ENCODE measurements at regions not wholly inside any gene's neighbourhood (a gene's known extent, or its start where the extent isn't known, plus 50 kb on each side); places are given as distances from the start of the nearest gene placed in this dataset.

- no peak for DNase-seq (ENCODE audit: low spot score)
- no peak for ATAC-seq (ENCODE audit: low FRiP score)
- TF ChIP-seq, protein P1, sequence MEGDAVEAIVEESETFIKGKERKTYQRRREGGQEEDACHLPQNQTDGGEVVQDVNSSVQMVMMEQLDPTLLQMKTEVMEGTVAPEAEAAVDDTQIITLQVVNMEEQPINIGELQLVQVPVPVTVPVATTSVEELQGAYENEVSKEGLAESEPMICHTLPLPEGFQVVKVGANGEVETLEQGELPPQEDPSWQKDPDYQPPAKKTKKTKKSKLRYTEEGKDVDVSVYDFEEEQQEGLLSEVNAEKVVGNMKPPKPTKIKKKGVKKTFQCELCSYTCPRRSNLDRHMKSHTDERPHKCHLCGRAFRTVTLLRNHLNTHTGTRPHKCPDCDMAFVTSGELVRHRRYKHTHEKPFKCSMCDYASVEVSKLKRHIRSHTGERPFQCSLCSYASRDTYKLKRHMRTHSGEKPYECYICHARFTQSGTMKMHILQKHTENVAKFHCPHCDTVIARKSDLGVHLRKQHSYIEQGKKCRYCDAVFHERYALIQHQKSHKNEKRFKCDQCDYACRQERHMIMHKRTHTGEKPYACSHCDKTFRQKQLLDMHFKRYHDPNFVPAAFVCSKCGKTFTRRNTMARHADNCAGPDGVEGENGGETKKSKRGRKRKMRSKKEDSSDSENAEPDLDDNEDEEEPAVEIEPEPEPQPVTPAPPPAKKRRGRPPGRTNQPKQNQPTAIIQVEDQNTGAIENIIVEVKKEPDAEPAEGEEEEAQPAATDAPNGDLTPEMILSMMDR (IDR thresholded peaks at IDR 0.05) = no peak
These were observed 124.5 kb upstream of the CSF3R start for GRCh38 chr1:36607263-36607651.

GRCh38 chr1:36606641-36607262 is 124.0 kb upstream of the CSF3R start:
- DNase-seq (ENCODE audit: low spot score) (no peak), ATAC-seq (ENCODE audit: low FRiP score) (no peak)

DNA sequence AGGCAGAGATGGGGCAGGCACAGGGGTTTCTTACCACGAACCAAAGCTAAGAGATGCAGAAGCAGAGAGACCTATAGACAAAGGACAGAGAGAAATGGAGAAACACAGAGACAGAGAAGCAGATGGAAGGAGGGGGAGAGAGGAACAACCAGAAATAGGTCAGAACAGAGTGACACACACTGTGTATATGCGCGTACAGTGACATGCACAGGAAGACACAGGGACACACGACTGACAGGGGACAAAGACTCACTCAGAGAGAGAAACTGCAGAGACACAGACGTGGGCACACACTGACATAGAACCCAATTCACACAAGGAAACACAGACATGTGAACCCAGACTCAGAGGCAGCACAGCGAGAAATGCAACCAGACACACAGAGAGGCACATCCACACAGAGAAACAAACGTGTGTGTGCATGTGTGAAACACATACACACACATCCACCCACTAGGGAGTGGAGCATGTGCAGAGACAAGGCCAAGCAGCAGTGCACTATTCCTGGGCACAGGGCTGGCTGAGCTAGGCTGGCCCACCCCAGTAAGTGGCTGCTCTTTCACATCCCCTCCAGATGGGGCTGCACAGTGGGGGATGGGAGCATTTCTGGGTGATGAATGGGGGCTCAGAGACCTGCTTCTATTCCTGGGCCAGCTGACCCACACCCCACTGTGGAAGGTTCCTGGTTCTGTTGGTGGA is 123.4 kb upstream of the CSF3R start:
- no peak for DNase-seq (ENCODE audit: low spot score)
- TF ChIP-seq, protein P1 (IDR thresholded peaks at IDR 0.05) = no peak
- no peak for ATAC-seq (ENCODE audit: low FRiP score)

More at GRCh38 chr1:36606641-36607262, 124.0 kb upstream of the CSF3R start:
- TF ChIP-seq, protein P1 (IDR thresholded peaks at IDR 0.05) = no peak

GRCh38 chr1:36603461-36603860 is 120.7 kb upstream of the CSF3R start:
- TF ChIP-seq, protein P1 (IDR thresholded peaks at IDR 0.05) = no peak
- DNase-seq (ENCODE audit: low spot score) = no peak
- no peak for ATAC-seq (ENCODE audit: low FRiP score)

GRCh38 chr1:36602184-36602583 is 119.5 kb upstream of the CSF3R start:
- TF ChIP-seq, protein P1 (IDR thresholded peaks at IDR 0.05) = no peak
- no peak for DNase-seq (ENCODE audit: low spot score)
- no peak for ATAC-seq (ENCODE audit: low FRiP score)

DNA sequence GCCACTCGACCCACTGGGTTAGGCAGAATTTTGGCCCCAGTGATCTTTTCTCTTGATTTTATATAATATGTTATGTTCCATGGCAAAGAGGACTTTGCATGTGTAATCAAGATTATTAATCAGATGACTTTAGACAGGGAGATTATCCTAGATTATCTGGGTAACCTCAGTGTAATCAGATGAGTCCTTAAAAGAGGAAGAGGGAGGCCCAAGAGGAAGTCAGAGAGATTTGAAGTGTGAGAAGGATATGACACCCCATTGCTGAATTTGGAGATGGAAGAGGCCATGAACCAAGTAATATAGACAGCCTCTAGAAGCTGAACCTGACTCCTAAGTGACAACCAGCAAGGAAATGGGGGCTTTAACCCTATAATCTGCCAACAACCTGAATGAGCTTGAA is 117.1 kb upstream of the CSF3R start:
- ATAC-seq (ENCODE audit: low FRiP score) (no peak), DNase-seq (ENCODE audit: low spot score) (no peak)
- TF ChIP-seq, protein P1 (IDR thresholded peaks at IDR 0.05) = no peak

DNA sequence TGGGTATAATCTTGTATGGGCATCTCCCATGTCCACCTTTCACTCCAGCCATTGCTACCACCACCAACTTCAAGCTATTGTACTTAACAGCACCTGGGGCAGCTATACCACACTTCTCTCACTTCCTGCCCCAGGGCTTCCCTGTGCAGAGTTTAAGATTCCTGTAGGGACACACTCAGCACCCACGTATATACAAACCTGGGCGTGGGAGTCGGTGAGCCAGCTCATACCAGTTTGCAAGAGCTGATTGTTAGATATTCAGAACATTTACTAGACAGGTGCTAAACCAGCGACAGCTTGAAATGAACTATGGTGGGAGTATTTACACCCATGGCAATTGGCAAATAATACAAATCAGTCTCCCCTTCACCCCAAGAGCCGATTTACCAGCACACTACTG is 114.8 kb upstream of the CSF3R start:
- TF ChIP-seq, protein P1 (IDR thresholded peaks at IDR 0.05) = no peak
- DNase-seq (ENCODE audit: low spot score) = no peak
- ATAC-seq (ENCODE audit: low FRiP score) = no peak

All from omental fat pad (tissue), 3 donors.